ENCODE measurements at regions not wholly inside any gene's neighbourhood (a gene's known extent, or its start where the extent isn't known, plus 50 kb on each side); places are given as distances from the start of the nearest gene placed in this dataset.

GRCh38 chr4:146041139-146042004 lies 102.7 kb upstream of the ZNF827 start:
- no peak for DNase-seq (ENCODE audit: low spot score)
- Mint-ChIP-seq H3K4me3 (ENCODE audit: low read depth) (no peak overlapping the region), H3K27ac (no peak overlapping the region), H3K4me1 (ENCODE audit: low read depth) (no peaks in the 10 kb centered on the region), H3K9me3 (no peaks in the 10 kb centered on the region), H3K36me3 (ENCODE audit: low read depth) (no peaks in the 10 kb centered on the region), H3K27me3 (ENCODE audit: low read depth) (peaks cover 13% of the 10 kb centered on the region)
- intact Hi-C loops (cut with micrococcal nuclease): no loop called here

GRCh38 chr4:146040623-146041022 lies 102.0 kb upstream of the ZNF827 start:
- Mint-ChIP-seq H3K9me3 (no peaks in the 10 kb centered on the region), H3K4me1 (ENCODE audit: low read depth) (no peaks in the 10 kb centered on the region), H3K4me3 (ENCODE audit: low read depth) (no peak overlapping the region), H3K36me3 (ENCODE audit: low read depth) (no peaks in the 10 kb centered on the region), H3K27me3 (ENCODE audit: low read depth) (peaks cover 13% of the 10 kb centered on the region), H3K27ac (no peak overlapping the region)
- DNase-seq (ENCODE audit: low spot score): no peak
- intact Hi-C loops (cut with micrococcal nuclease): no loop called here

- no peak for DNase-seq (ENCODE audit: low spot score)
- Mint-ChIP-seq H3K36me3 (ENCODE audit: low read depth) (no peaks in the 10 kb centered on the region), H3K9me3 (no peaks in the 10 kb centered on the region), H3K4me1 (ENCODE audit: low read depth) (peaks cover 11% of the 10 kb centered on the region), H3K4me3 (ENCODE audit: low read depth) (no peak overlapping the region), H3K27ac (no peak overlapping the region), H3K27me3 (ENCODE audit: low read depth) (peaks cover 5% of the 10 kb centered on the region)
- intact Hi-C loops (cut with micrococcal nuclease): no loop called here
These were observed 94.5 kb upstream of the ZNF827 start for GRCh38 chr4:146033149-146033548.

- no peak overlapping the region for H3K4me3 Mint-ChIP-seq (ENCODE audit: low read depth)
- intact Hi-C loops (cut with micrococcal nuclease): no loop called here
These were observed 93.7 kb upstream of the ZNF827 start for GRCh38 chr4:146032234-146032860.

GRCh38 chr4:146029939-146030710 lies 91.5 kb upstream of the ZNF827 start:
- Mint-ChIP-seq H3K4me1 (ENCODE audit: low read depth) (peaks cover 11% of the 10 kb centered on the region), H3K4me3 (ENCODE audit: low read depth) (no peak overlapping the region), H3K27me3 (ENCODE audit: low read depth) (peaks cover 11% of the 10 kb centered on the region), H3K36me3 (ENCODE audit: low read depth) (no peaks in the 10 kb centered on the region), H3K9me3 (no peaks in the 10 kb centered on the region), H3K27ac (no peak overlapping the region)
- no peak for DNase-seq (ENCODE audit: low spot score)
- intact Hi-C loops (cut with micrococcal nuclease): no loop called here

More at GRCh38 chr4:146032234-146032860, 93.7 kb upstream of the ZNF827 start:
- no peaks in the 10 kb centered on the region for H3K9me3 Mint-ChIP-seq
- H3K27me3 Mint-ChIP-seq (ENCODE audit: low read depth): peaks cover 2% of the 10 kb centered on the region
- H3K4me1 Mint-ChIP-seq (ENCODE audit: low read depth): peaks cover 11% of the 10 kb centered on the region
- DNase-seq (ENCODE audit: low spot score): no peak
- no peak overlapping the region for H3K27ac Mint-ChIP-seq
- H3K36me3 Mint-ChIP-seq (ENCODE audit: low read depth): no peaks in the 10 kb centered on the region

GRCh38 chr4:146029147-146029546 lies 90.5 kb upstream of the ZNF827 start:
- no peak overlapping the region for H3K27ac Mint-ChIP-seq
- intact Hi-C loops (cut with micrococcal nuclease): no loop called here
- peaks cover 11% of the 10 kb centered on the region for H3K27me3 Mint-ChIP-seq (ENCODE audit: low read depth)
- no peak overlapping the region for H3K4me3 Mint-ChIP-seq (ENCODE audit: low read depth)
- H3K36me3 Mint-ChIP-seq (ENCODE audit: low read depth): no peaks in the 10 kb centered on the region
- no peak for DNase-seq (ENCODE audit: low spot score)
- peaks cover 11% of the 10 kb centered on the region for H3K4me1 Mint-ChIP-seq (ENCODE audit: low read depth)
- H3K9me3 Mint-ChIP-seq: no peaks in the 10 kb centered on the region

- no peak for DNase-seq (ENCODE audit: low spot score)
- no peak overlapping the region for H3K27ac Mint-ChIP-seq
- intact Hi-C loops (cut with micrococcal nuclease): no loop called here
- H3K9me3 Mint-ChIP-seq: no peaks in the 10 kb centered on the region
- peaks cover 11% of the 10 kb centered on the region for H3K27me3 Mint-ChIP-seq (ENCODE audit: low read depth)
- no peak overlapping the region for H3K4me3 Mint-ChIP-seq (ENCODE audit: low read depth)
- H3K4me1 Mint-ChIP-seq (ENCODE audit: low read depth): peaks cover 11% of the 10 kb centered on the region
- H3K36me3 Mint-ChIP-seq (ENCODE audit: low read depth): no peaks in the 10 kb centered on the region
These were observed 89.1 kb upstream of the ZNF827 start for GRCh38 chr4:146027761-146028160.

- intact Hi-C loops (cut with micrococcal nuclease): no loop called here
- H3K27ac Mint-ChIP-seq: no peak overlapping the region
These were observed 84.8 kb upstream of the ZNF827 start for GRCh38 chr4:146023334-146023967.

GRCh38 chr4:146022541-146022940 lies 83.9 kb upstream of the ZNF827 start:
- no peaks in the 10 kb centered on the region for H3K4me1 Mint-ChIP-seq (ENCODE audit: low read depth)
- H3K4me3 Mint-ChIP-seq (ENCODE audit: low read depth): no peak overlapping the region
- DNase-seq (ENCODE audit: low spot score): no peak
- peaks cover 23% of the 10 kb centered on the region for H3K27me3 Mint-ChIP-seq (ENCODE audit: low read depth)
- intact Hi-C loops (cut with micrococcal nuclease): no loop called here
- no peak overlapping the region for H3K27ac Mint-ChIP-seq
- H3K9me3 Mint-ChIP-seq: no peaks in the 10 kb centered on the region
- H3K36me3 Mint-ChIP-seq (ENCODE audit: low read depth): no peaks in the 10 kb centered on the region

More at GRCh38 chr4:146023334-146023967, 84.8 kb upstream of the ZNF827 start:
- Mint-ChIP-seq H3K36me3 (ENCODE audit: low read depth) (no peaks in the 10 kb centered on the region), H3K4me1 (ENCODE audit: low read depth) (no peaks in the 10 kb centered on the region), H3K4me3 (ENCODE audit: low read depth) (no peak overlapping the region), H3K9me3 (no peaks in the 10 kb centered on the region), H3K27me3 (ENCODE audit: low read depth) (peaks cover 23% of the 10 kb centered on the region)
- no peak for DNase-seq (ENCODE audit: low spot score)

- Mint-ChIP-seq H3K9me3 (no peaks in the 10 kb centered on the region), H3K4me3 (ENCODE audit: low read depth) (no peak overlapping the region), H3K36me3 (ENCODE audit: low read depth) (no peaks in the 10 kb centered on the region), H3K27me3 (ENCODE audit: low read depth) (peaks cover 14% of the 10 kb centered on the region), H3K4me1 (ENCODE audit: low read depth) (no peaks in the 10 kb centered on the region), H3K27ac (no peak overlapping the region)
- intact Hi-C loops (cut with micrococcal nuclease): no loop called here
- no peak for DNase-seq (ENCODE audit: low spot score)
These were observed 79.6 kb upstream of the ZNF827 start for GRCh38 chr4:146018247-146018646.

- Mint-ChIP-seq H3K27me3 (ENCODE audit: low read depth) (peaks cover 2% of the 10 kb centered on the region), H3K4me3 (ENCODE audit: low read depth) (no peak overlapping the region), H3K4me1 (ENCODE audit: low read depth) (no peaks in the 10 kb centered on the region), H3K27ac (no peak overlapping the region), H3K36me3 (ENCODE audit: low read depth) (no peaks in the 10 kb centered on the region), H3K9me3 (peaks cover 14% of the 10 kb centered on the region)
- intact Hi-C loops (cut with micrococcal nuclease): no loop called here
- DNase-seq (ENCODE audit: low spot score): no peak
These were observed 66.1 kb upstream of the ZNF827 start for GRCh38 chr4:146004730-146005129.

GRCh38 chr4:145988628-145989027 lies 50.0 kb upstream of the ZNF827 start:
- Mint-ChIP-seq H3K9me3 (no peaks in the 10 kb centered on the region), H3K4me3 (ENCODE audit: low read depth) (no peak overlapping the region), H3K4me1 (ENCODE audit: low read depth) (no peaks in the 10 kb centered on the region), H3K27ac (no peak overlapping the region), H3K36me3 (ENCODE audit: low read depth) (no peaks in the 10 kb centered on the region), H3K27me3 (ENCODE audit: low read depth) (peaks cover 21% of the 10 kb centered on the region)
- intact Hi-C loops (cut with micrococcal nuclease): no loop called here
- DNase-seq (ENCODE audit: low spot score): no peak

Data from activated T-helper 2 cell treated with anti-CD3 and anti-CD28 coated beads, Interferon-gamma antibody, Interleukin-2, Interleukin-4, amounts not matched to agents 10 μg/mL and 5 μg/mL and 100 μg/mL, durations not matched to agents 14 hours and 24 hours and 36 hours (primary cell).